ENCODE measurements at regions not wholly inside any gene's neighbourhood (a gene's known extent, or its start where the extent isn't known, plus 50 kb on each side); places are given as distances from the start of the nearest gene placed in this dataset.
"Not testable (repeated sequence)": the region's sequence is repeated elsewhere in the genome, so short reads cannot be mapped to it uniquely, and the experiment has no call there.

- DNase-seq: no peak
Observed at GRCh38 chr7:112930787-112931186, 140.6 kb upstream of the TMEM168 start.

GRCh38 chr7:112929421-112929820 is 139.2 kb upstream of the TMEM168 start:
- no peak for DNase-seq

- no peak for DNase-seq
Observed at GRCh38 chr7:112926018-112926417, 135.8 kb upstream of the TMEM168 start.

GRCh38 chr7:112922546-112922945 is 132.4 kb upstream of the TMEM168 start:
- not testable (repeated sequence) for DNase-seq

GRCh38 chr7:112916431-112916830 is 126.2 kb upstream of the TMEM168 start:
- not testable (repeated sequence) for DNase-seq

- no peak for DNase-seq
Observed at GRCh38 chr7:112908086-112908485, 117.9 kb upstream of the TMEM168 start.

- no peak for DNase-seq
Observed at GRCh38 chr7:112907658-112908057, 117.5 kb upstream of the TMEM168 start.

GRCh38 chr7:112905950-112906349 is 115.8 kb upstream of the TMEM168 start:
- no peak for DNase-seq

- DNase-seq: no peak
Observed at GRCh38 chr7:112905413-112905812, 115.2 kb upstream of the TMEM168 start.

- DNase-seq: peak; percentile 38
Observed at GRCh38 chr7:112898432-112899290, 108.5 kb upstream of the TMEM168 start.

GRCh38 chr7:112897839-112898431 is 107.7 kb upstream of the TMEM168 start:
- no peak for DNase-seq

GRCh38 chr7:112896026-112896601 is 105.9 kb upstream of the TMEM168 start:
- DNase-seq: no peak

GRCh38 chr7:112892263-112892662 is 102.1 kb upstream of the TMEM168 start:
- DNase-seq: no peak

- DNase-seq: no peak
Observed at GRCh38 chr7:112891698-112892097, 101.5 kb upstream of the TMEM168 start.

- DNase-seq: no peak
Observed at GRCh38 chr7:112889834-112890438, 99.7 kb upstream of the TMEM168 start.

- no peak for DNase-seq
Observed at GRCh38 chr7:112889268-112889667, 99.1 kb upstream of the TMEM168 start.

GRCh38 chr7:112888781-112889180 is 98.6 kb upstream of the TMEM168 start:
- DNase-seq: no peak

- no peak for DNase-seq
Observed at GRCh38 chr7:112887976-112888375, 97.8 kb upstream of the TMEM168 start.

GRCh38 chr7:112887337-112887736 is 97.1 kb upstream of the TMEM168 start:
- no peak for DNase-seq

GRCh38 chr7:112886208-112886607 is 96.0 kb upstream of the TMEM168 start:
- DNase-seq: no peak

- no peak for DNase-seq
Observed at GRCh38 chr7:112882991-112883390, 92.8 kb upstream of the TMEM168 start.

- DNase-seq: no peak
Observed at GRCh38 chr7:112882511-112882910, 92.3 kb upstream of the TMEM168 start.

GRCh38 chr7:112882022-112882421 is 91.8 kb upstream of the TMEM168 start:
- no peak for DNase-seq
